Panc1 (cell line): ENCODE measurements at regions not wholly inside any gene's neighbourhood (a gene's known extent, or its start where the extent isn't known, plus 50 kb on each side); places are given as distances from the start of the nearest gene placed in this dataset.

ENCODE experiments used
- CTCF ChIP-seq: fragments of 450-650 bp; IDR thresholded peaks from 2 replicates; pipeline ENCODE4 v1.5.1; 2017; ENCODE audit warnings: mild to moderate bottlenecking
- POLR2AphosphoS5 ChIP-seq: IDR thresholded peaks from 2 replicates; pipeline ENCODE4 v1.6.1; 2012; ENCODE audit warnings: mild to moderate bottlenecking, low read depth, low read length, moderate library complexity
- TCF7L2 ChIP-seq: IDR thresholded peaks from 2 replicates; pipeline ENCODE4 v1.6.1; 2011; ENCODE audit warnings: mild to moderate bottlenecking, low read depth, low read length, inconsistent platforms

- TF ChIP-seq TCF7L2 (no peak), CTCF (no peak), POLR2AphosphoS5 (no peak)
Observed at GRCh38 chr7:69435711-69436110, 162.6 kb upstream of the AUTS2 start.
